Stimulated activated memory B cell treated with anti-CD40 and anti-IgM and Interleukin-4, amounts not matched to agents 10 μg/mL and 1 μg/mL and 100 μg/mL, for 72 hours (primary cell): ENCODE measurements at regions not wholly inside any gene's neighbourhood (a gene's known extent, or its start where the extent isn't known, plus 50 kb on each side); places are given as distances from the start of the nearest gene placed in this dataset.

Experiments used
- ATAC-seq: fragments of 150-1000 bp; cut with Tn5 transposase; 2 replicates; pipeline ENCODE4 v1.10.0; 2021
- H3K27ac Mint-ChIP-seq: one replicate; pipeline ENCODE4 v1.8.0; 2022; ENCODE audit warnings: mild to moderate bottlenecking, mixed read lengths
- H3K27me3 Mint-ChIP-seq: one replicate; pipeline ENCODE4 v1.8.0; 2022; ENCODE audit warnings: mixed read lengths
- H3K36me3 Mint-ChIP-seq: one replicate; pipeline ENCODE4 v1.8.0; 2022; ENCODE audit warnings: mixed read lengths
- H3K4me1 Mint-ChIP-seq: one replicate; pipeline ENCODE4 v1.8.0; 2022; ENCODE audit warnings: mixed read lengths
- H3K4me3 Mint-ChIP-seq: one replicate; pipeline ENCODE4 v1.8.0; 2022; ENCODE audit warnings: mild to moderate bottlenecking, moderate library complexity, mixed read lengths
- H3K9me3 Mint-ChIP-seq: one replicate; pipeline ENCODE4 v1.8.0; 2022; ENCODE audit warnings: mixed read lengths

DNA sequence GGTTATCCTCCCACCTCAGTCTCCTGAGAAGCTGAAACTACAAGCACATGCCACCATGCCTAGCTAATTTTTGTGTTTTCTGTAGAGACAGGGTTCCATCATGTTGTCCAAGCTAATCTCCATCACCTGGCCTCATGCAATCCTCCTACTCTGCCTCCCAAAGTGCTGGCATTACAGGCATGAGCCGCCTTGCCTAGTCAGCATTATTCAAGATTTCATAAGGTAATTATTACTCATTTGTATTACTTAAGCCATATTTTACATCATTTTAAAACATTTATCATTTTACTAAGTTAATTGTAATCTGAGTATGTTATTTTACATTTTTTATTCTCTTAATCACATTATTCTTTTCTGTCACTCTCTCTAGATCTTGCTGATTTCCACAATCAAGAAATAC lies 1575.6 kb downstream of the NCAM2 start:
- no peak for ATAC-seq
- no peak overlapping the region for H3K4me3 Mint-ChIP-seq
- no peaks in the 10 kb centered on the region for H3K4me1 Mint-ChIP-seq
- no peaks in the 10 kb centered on the region for H3K9me3 Mint-ChIP-seq
- H3K36me3 Mint-ChIP-seq, result no peaks in the 10 kb centered on the region
- no peaks in the 10 kb centered on the region for H3K27me3 Mint-ChIP-seq
- no peak overlapping the region for H3K27ac Mint-ChIP-seq

GRCh38 chr21:22575165-22575584 lies 1577.0 kb downstream of the NCAM2 start:
- no peak for ATAC-seq
- Mint-ChIP-seq H3K36me3 (no peaks in the 10 kb centered on the region), H3K9me3 (no peaks in the 10 kb centered on the region), H3K4me3 (no peak overlapping the region), H3K27me3 (no peaks in the 10 kb centered on the region), H3K4me1 (no peaks in the 10 kb centered on the region), H3K27ac (no peak overlapping the region)

DNA sequence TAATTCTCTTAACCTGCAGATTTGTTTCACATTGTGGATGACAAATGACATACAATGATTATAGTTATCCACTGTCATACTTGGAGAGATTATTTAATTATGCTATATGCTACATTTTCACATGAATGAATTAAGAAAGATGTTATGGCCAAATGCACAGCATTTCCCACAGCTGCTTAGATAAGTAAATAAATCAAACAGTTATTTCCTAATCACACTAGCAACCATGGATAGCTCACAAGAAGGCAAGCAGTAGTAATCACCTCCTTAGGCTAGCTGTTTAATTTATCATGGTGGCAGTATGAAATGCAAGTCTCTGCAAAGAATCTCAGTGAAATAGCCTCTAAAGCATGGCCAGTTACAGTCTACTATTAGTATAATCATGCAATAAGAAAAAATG lies 1581.5 kb downstream of the NCAM2 start:
- H3K36me3 Mint-ChIP-seq, result no peaks in the 10 kb centered on the region
- H3K4me1 Mint-ChIP-seq, result no peaks in the 10 kb centered on the region
- H3K4me3 Mint-ChIP-seq, result no peak overlapping the region
- no peaks in the 10 kb centered on the region for H3K9me3 Mint-ChIP-seq
- H3K27ac Mint-ChIP-seq, result no peak overlapping the region
- no peak for ATAC-seq
- no peaks in the 10 kb centered on the region for H3K27me3 Mint-ChIP-seq

DNA sequence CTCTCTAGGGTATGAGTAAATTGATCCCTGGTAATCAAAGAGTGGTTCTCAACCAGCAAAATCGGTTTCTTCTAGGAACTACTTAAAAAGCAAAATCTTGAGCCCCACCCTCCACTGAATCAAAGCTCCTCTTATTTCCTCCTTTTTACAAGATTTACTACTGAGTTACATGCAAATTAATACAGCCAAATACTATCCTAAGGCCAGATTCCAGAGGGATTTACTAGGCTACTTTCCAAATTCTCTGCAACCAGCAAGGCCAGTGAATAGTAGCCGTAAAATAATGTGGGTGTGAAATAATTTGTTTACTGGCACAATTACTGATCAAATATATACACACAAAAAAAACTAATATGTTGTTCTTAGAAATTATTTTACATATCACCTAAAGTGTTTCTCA lies 1583.8 kb downstream of the NCAM2 start:
- H3K4me1 Mint-ChIP-seq, result no peaks in the 10 kb centered on the region
- H3K27ac Mint-ChIP-seq, result no peak overlapping the region
- H3K4me3 Mint-ChIP-seq, result no peak overlapping the region
- H3K36me3 Mint-ChIP-seq, result no peaks in the 10 kb centered on the region
- no peak for ATAC-seq
- H3K27me3 Mint-ChIP-seq, result no peaks in the 10 kb centered on the region
- H3K9me3 Mint-ChIP-seq, result no peaks in the 10 kb centered on the region

- Mint-ChIP-seq H3K27ac (no peak overlapping the region), H3K4me3 (no peak overlapping the region), H3K9me3 (no peaks in the 10 kb centered on the region)
These were observed 1586.1 kb downstream of the NCAM2 start for GRCh38 chr21:22584308-22584707.

DNA sequence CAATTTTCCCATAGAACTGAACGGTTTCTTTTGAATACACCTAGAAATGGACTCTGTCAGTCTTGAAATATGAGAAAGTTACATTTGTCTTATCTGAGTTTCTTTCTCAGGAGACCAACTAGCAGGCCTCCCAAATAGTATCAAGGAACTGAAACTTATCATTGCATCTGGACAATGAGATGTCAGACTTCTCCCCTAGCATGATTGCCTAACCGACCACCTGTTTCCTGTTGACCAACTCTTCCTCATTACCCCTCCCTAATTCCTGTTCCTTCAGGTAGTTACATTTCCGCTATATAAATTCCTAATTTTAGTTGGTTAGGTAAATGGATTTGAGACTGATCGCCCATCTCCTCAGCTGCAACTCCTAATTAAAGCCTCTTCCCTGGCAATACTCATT lies 1587.3 kb downstream of the NCAM2 start:
- H3K4me3 Mint-ChIP-seq, result no peak overlapping the region
- no peaks in the 10 kb centered on the region for H3K9me3 Mint-ChIP-seq
- no peak for ATAC-seq
- no peaks in the 10 kb centered on the region for H3K27me3 Mint-ChIP-seq
- H3K27ac Mint-ChIP-seq, result no peak overlapping the region
- H3K4me1 Mint-ChIP-seq, result no peaks in the 10 kb centered on the region
- H3K36me3 Mint-ChIP-seq, result no peaks in the 10 kb centered on the region

More at GRCh38 chr21:22584308-22584707, 1586.1 kb downstream of the NCAM2 start:
- H3K27me3 Mint-ChIP-seq, result no peaks in the 10 kb centered on the region
- no peak for ATAC-seq
- H3K36me3 Mint-ChIP-seq, result no peaks in the 10 kb centered on the region
- H3K4me1 Mint-ChIP-seq, result no peaks in the 10 kb centered on the region

DNA sequence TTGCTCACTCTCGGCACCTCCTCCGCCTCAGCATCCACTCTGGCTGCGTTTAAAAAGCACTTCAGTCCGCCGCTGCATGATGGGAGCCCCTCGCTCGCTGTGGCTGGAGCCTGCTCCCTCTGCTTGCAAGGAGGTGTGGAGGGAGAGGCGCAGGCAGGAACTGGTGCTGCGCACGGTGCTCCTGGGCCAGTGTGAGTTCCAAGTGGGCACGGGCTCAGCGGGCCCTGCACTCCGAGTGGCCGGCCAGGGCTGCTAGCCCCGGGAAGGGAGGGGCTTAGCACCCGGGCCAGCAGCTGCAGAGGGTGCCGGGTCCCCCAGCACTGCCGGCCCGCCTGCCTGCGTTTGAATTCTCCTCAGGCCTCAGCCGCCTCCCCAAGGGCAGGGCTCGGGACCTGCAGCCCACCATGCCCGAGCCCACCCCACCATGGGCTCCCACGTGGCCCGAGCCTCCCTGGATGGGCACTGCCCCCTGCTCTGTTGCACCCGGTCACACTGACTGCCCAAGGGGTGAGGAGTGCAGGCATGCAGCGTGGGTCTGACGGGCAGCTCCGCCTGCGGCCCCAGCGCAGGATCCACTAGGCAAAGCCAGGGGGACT lies 1599.5 kb downstream of the NCAM2 start:
- Mint-ChIP-seq H3K27ac (no peak overlapping the region), H3K9me3 (peaks cover 3% of the 10 kb centered on the region), H3K27me3 (no peaks in the 10 kb centered on the region), H3K4me3 (no peak overlapping the region), H3K4me1 (no peaks in the 10 kb centered on the region), H3K36me3 (no peaks in the 10 kb centered on the region)
- ATAC-seq, result no peak

- H3K9me3 Mint-ChIP-seq, result peaks cover 2% of the 10 kb centered on the region
- H3K27ac Mint-ChIP-seq, result no peak overlapping the region
- no peaks in the 10 kb centered on the region for H3K36me3 Mint-ChIP-seq
- no peaks in the 10 kb centered on the region for H3K27me3 Mint-ChIP-seq
- no peak overlapping the region for H3K4me3 Mint-ChIP-seq
- ATAC-seq, result no peak
- no peaks in the 10 kb centered on the region for H3K4me1 Mint-ChIP-seq
These were observed 1611.6 kb downstream of the NCAM2 start for GRCh38 chr21:22609802-22610201.

DNA sequence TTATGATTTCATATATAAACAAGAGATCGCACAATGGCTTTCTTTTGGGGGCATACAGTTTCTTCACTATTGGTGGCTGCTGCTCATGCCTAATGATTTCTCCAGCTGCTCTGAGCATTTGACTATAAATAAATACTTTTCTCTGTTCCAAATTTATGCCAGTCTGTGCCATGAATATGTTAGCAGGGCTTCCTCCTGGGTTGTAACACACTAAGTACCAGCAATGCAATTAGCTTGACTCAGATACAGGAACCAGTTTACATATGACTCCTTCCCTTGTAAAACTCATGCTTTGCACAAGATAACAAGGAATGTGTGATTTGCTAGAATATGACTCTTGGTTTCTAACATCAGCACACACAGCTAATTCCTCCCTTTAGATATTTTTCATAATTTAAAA lies 1629.7 kb downstream of the NCAM2 start:
- Mint-ChIP-seq H3K27me3 (no peaks in the 10 kb centered on the region), H3K4me1 (no peaks in the 10 kb centered on the region), H3K27ac (no peak overlapping the region), H3K9me3 (no peaks in the 10 kb centered on the region), H3K4me3 (no peak overlapping the region), H3K36me3 (no peaks in the 10 kb centered on the region)
- ATAC-seq, result no peak

GRCh38 chr21:22630953-22631465 lies 1632.8 kb downstream of the NCAM2 start:
- Mint-ChIP-seq H3K4me1 (no peaks in the 10 kb centered on the region), H3K4me3 (no peak overlapping the region), H3K27ac (no peak overlapping the region), H3K36me3 (no peaks in the 10 kb centered on the region), H3K9me3 (no peaks in the 10 kb centered on the region), H3K27me3 (no peaks in the 10 kb centered on the region)
- ATAC-seq, result no peak

DNA sequence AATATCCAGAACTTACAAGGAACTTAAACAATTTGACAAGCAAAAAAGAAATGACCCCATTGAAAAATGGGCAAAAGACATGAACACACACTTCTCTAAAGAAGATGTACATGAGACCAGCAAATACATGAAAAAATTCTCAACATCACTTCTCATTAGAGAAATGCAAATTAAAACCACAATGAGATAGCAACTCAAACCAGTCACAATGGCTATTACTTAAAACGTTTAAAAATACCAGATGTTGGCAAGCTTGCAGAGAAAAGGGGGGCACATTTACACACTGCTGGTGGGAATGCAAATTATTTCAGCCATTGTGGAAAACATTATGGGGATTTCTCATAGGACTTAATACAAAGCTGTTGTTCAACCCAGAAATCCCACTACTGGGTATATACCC lies 1634.0 kb downstream of the NCAM2 start:
- Mint-ChIP-seq H3K4me1 (no peaks in the 10 kb centered on the region), H3K27ac (no peak overlapping the region), H3K9me3 (no peaks in the 10 kb centered on the region), H3K4me3 (no peak overlapping the region), H3K27me3 (no peaks in the 10 kb centered on the region), H3K36me3 (no peaks in the 10 kb centered on the region)
- no peak for ATAC-seq

DNA sequence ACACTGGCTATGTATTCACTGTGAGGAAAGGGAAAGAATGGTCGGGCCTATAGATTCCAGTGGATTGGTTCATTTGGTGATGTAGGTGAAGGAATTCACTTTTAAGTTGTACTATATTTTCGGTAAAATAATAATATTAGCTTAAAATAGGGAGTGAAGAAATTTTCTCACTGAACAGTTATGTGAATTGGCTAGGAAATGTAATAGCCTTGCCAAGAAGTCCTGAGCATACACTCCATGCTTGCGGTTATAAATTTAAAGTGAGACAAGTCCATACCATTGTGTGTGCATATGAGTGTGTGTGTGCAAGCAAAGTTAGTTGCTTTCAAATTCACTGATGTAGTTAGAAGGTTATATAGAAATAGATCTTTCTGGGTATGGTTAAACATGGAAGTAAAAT lies 1651.0 kb downstream of the NCAM2 start:
- no peaks in the 10 kb centered on the region for H3K9me3 Mint-ChIP-seq
- H3K27me3 Mint-ChIP-seq, result no peaks in the 10 kb centered on the region
- H3K27ac Mint-ChIP-seq, result no peak overlapping the region
- ATAC-seq, result no peak
- H3K4me1 Mint-ChIP-seq, result no peaks in the 10 kb centered on the region
- no peaks in the 10 kb centered on the region for H3K36me3 Mint-ChIP-seq
- no peak overlapping the region for H3K4me3 Mint-ChIP-seq

DNA sequence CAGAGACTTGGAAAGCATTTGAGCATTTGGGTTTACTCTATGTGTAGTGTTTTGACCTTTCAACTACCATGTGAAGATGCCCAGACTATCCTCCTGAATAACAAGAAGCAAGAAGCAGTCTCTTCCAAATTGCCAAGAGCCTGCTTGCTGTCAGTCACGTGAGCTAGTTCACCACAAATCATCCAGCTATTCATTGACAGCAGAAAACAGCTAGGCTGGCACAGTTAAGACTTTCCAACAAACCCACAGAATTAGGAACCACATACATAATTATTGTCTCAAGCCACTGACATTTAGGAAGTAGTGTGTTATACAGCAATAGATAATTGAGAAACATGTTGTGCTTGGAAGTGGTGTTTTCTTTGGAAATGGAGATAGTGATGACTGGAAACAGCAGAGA lies 1652.0 kb downstream of the NCAM2 start:
- Mint-ChIP-seq H3K27me3 (no peaks in the 10 kb centered on the region), H3K27ac (no peak overlapping the region), H3K9me3 (no peaks in the 10 kb centered on the region), H3K4me3 (no peak overlapping the region), H3K36me3 (no peaks in the 10 kb centered on the region), H3K4me1 (no peaks in the 10 kb centered on the region)
- no peak for ATAC-seq

GRCh38 chr21:22657781-22658180 lies 1659.6 kb downstream of the NCAM2 start:
- H3K36me3 Mint-ChIP-seq, result no peaks in the 10 kb centered on the region
- peaks cover 2% of the 10 kb centered on the region for H3K9me3 Mint-ChIP-seq
- no peaks in the 10 kb centered on the region for H3K27me3 Mint-ChIP-seq
- H3K27ac Mint-ChIP-seq, result no peak overlapping the region
- no peak for ATAC-seq
- no peak overlapping the region for H3K4me3 Mint-ChIP-seq
- H3K4me1 Mint-ChIP-seq, result no peaks in the 10 kb centered on the region

- Mint-ChIP-seq H3K27me3 (no peaks in the 10 kb centered on the region), H3K4me3 (no peak overlapping the region), H3K27ac (no peak overlapping the region), H3K9me3 (peaks cover 7% of the 10 kb centered on the region), H3K36me3 (no peaks in the 10 kb centered on the region), H3K4me1 (no peaks in the 10 kb centered on the region)
- no peak for ATAC-seq
These were observed 1671.9 kb downstream of the NCAM2 start for GRCh38 chr21:22670148-22670547.

GRCh38 chr21:22679207-22679606 lies 1681.0 kb downstream of the NCAM2 start:
- H3K4me1 Mint-ChIP-seq, result no peaks in the 10 kb centered on the region
- H3K9me3 Mint-ChIP-seq, result peaks cover 5% of the 10 kb centered on the region
- no peak overlapping the region for H3K27ac Mint-ChIP-seq
- no peaks in the 10 kb centered on the region for H3K27me3 Mint-ChIP-seq
- peak; percentile 34 for ATAC-seq
- no peaks in the 10 kb centered on the region for H3K36me3 Mint-ChIP-seq
- no peak overlapping the region for H3K4me3 Mint-ChIP-seq

DNA sequence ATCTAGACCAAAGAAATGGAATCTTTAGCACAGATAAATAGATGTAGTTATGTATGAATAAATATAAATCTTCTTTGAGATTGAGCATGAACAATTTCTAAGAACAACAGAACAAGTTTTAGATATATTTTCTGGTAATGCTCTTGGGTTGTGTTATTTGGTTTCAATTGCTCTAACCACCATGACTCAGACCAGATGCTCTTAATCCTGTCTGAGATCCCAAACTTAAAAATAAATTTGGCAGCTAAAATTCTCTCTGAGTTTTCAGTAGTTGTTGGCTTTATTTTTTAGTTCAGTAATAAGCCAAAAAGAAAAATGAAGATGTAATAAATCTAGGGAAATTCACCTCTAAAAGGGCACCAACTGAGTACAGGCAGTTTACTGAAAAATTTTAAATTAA lies 1693.4 kb downstream of the NCAM2 start:
- Mint-ChIP-seq H3K27me3 (no peaks in the 10 kb centered on the region), H3K36me3 (no peaks in the 10 kb centered on the region), H3K27ac (no peak overlapping the region), H3K4me1 (no peaks in the 10 kb centered on the region), H3K9me3 (peaks cover 32% of the 10 kb centered on the region), H3K4me3 (no peak overlapping the region)
- ATAC-seq, result no peak
